Activated naive CD4-positive, alpha-beta T cell treated with anti-CD3 and anti-CD28 coated beads, Interleukin-2, amount 50 U/mL, for 16 hours (primary cell): ENCODE measurements at regions not wholly inside any gene's neighbourhood (a gene's known extent, or its start where the extent isn't known, plus 50 kb on each side); places are given as distances from the start of the nearest gene placed in this dataset.
A peak's percentile ranks its signal among the peaks of the same experiment; 100 is the strongest.
"Not testable (repeated sequence)": the region's sequence is repeated elsewhere in the genome, so short reads cannot be mapped to it uniquely, and the experiment has no call there.

Experiments used
- DNase-seq: peaks from one replicate; pipeline ENCODE4 v3.0.0-alpha.2; 2020

- no peak for DNase-seq
Measured at GRCh38 chr10:21403256-21404015, 122.0 kb downstream of the SKIDA1 start.

- no peak for DNase-seq
Measured at GRCh38 chr10:21402606-21403083, 122.8 kb downstream of the SKIDA1 start.

- DNase-seq: no peak
Measured at GRCh38 chr10:21401196-21401595, 124.3 kb downstream of the SKIDA1 start.

DNA sequence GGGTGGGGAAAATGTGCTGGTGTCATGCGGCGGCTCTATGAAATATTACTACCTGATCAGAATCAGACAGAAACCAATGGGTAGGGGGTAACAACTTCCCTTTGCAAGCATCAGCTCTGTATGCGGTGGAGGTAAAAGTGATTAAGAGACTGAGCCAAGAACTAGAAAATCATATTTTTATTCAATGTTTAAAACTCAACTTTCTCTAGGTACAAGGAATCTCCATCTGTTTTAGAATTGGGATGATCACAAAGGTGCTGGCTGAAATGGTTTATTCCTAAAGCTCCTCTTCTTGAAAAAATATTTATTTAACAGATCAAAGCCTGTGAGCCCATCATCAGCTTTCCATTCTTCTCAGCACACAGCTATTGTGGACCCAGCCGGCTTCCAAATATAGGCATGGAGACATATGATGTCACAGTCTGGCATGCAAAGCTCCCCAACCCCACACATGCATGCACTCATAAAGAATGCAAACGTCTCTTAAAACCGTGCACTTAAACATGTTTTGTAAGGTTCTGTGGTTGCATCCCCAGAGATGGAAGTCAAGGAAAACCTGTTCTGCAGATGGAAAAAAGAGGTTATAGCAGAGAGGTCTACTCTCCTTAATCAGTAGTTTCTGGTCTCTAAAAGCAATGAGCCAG is 126.0 kb downstream of the SKIDA1 start:
- no peak for DNase-seq

- no peak for DNase-seq
Measured at GRCh38 chr10:21398563-21399231, 126.8 kb downstream of the SKIDA1 start.

GRCh38 chr10:21396889-21397288 is 128.6 kb downstream of the SKIDA1 start:
- no peak for DNase-seq

DNA sequence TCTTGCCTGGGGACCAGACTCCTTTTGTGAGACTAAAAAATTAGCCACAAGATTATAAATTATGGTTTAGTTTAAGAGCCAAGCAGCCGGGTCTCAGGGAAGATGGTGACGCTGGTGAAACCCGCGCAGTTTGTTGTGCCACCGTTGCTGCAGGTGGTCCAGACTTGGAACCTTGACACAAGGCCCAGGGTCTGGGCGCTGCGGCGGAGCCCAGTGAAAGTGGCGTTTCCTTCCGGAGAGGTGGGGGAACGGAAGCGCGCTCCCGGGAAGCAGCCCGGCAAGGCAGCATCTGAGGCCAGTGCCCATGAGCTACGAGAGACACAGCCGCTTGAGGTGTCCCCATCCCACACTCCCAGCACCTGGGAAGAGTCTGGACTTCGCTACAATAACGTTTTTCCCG is 131.6 kb downstream of the SKIDA1 start:
- no peak for DNase-seq

DNA sequence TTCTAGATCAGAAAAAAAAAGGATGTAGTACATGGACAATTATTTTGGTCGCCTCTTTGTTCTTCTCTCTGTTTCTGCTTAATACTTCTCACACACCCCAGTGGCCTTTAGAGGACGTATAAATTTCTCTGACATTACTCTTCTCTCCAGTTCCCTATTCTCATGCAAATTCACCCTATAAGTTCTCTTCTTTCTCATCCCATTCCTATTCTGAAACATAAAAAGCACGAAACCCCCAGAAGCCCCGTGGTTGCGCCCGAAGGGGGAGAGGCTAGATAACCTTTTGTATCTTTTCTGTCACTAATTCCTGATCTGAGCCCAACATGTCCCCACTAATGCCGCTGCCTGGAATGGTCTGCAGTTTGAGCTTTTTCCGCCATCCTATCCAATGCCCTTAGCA is 136.9 kb downstream of the SKIDA1 start:
- DNase-seq: no peak

DNA sequence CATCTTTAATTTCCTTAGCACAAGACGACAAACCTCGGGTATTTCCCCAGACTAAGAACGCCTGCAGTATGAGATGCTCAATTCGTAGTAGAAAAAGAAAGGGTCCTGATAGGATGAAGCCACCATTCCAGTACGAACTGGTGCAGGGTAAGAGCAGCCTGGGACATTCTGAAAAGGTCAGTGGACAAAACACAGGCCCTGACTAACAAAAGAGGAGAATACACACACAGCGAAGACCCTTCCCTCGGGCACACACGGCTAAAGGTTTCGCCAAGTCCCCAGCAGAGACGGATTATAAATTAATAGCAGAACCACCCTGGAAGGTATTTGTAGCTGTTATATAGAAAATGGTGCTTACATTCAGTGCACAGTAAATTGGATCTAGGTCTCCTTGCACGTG is 137.6 kb downstream of the SKIDA1 start:
- DNase-seq: no peak

DNA sequence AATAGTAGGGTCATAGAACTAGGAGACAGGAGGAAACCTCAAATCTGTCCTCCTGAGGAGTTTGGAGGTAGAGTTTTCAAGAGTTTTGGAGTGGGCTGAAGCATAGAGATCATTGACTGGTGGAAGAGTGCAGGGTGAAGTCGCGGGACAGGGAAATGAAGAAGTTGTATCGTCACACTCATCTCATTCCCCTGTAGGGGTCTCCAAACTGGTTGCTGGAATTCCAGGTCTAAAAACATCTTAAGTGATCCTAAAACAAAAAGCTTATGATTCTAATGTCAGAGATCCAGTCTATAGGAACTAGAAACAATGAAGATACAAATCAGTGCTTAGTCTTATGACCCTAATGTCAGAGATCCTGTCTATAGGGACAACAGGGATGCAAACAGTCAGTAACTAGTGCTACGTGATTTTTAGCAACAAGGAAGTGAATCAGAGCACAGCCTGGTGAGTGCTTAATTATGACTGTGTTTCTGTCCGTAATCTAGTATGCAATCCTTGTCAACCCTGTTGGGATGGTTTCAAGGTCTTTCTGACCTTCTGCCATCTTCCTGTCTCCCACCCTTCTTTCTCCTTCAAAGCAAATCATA is 139.4 kb downstream of the SKIDA1 start:
- DNase-seq: no peak

DNA sequence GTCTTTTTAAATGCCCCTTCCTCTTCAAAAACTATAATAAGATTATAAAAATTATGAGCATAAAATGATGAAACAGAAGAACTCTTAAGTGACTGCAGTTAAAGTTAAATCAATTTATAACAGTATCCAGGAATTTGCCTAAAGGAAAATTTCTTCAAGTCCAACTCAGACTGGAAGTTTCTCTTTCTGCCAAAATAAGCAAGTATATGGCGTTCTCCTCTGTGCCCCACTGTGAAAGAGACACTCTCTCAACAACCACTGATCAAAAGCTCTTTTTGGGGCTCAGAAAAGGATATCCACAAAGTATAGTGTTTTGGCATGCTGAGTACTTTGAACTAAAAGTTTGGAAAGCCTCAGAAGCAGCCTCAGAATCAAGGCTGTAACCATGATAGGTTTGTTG is 139.9 kb downstream of the SKIDA1 start:
- no peak for DNase-seq

DNA sequence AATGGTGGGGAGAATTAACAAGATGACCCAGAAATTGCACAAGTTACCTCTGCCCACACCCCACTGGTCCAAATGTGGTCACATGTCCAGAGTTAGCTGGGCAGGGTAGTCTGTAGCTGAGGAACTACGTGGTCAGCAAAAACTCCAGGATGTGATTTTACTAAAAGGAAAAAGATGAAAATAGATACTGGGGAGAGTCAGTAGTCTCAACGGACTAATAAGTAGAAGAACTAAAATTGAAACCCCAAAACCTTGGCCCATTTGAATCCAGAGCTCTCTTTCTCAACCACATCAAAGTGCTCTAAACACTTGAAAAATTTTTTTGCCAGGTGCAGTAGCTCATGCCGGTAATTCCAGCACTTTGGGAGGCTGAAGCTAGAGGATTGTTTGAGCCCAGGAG is 146.3 kb downstream of the SKIDA1 start:
- DNase-seq: no peak

- not testable (repeated sequence) for DNase-seq
Measured at GRCh38 chr10:21375274-21375673, 150.2 kb downstream of the SKIDA1 start.

- not testable (repeated sequence) for DNase-seq
Measured at GRCh38 chr10:21373881-21374280, 151.6 kb downstream of the SKIDA1 start.

DNA sequence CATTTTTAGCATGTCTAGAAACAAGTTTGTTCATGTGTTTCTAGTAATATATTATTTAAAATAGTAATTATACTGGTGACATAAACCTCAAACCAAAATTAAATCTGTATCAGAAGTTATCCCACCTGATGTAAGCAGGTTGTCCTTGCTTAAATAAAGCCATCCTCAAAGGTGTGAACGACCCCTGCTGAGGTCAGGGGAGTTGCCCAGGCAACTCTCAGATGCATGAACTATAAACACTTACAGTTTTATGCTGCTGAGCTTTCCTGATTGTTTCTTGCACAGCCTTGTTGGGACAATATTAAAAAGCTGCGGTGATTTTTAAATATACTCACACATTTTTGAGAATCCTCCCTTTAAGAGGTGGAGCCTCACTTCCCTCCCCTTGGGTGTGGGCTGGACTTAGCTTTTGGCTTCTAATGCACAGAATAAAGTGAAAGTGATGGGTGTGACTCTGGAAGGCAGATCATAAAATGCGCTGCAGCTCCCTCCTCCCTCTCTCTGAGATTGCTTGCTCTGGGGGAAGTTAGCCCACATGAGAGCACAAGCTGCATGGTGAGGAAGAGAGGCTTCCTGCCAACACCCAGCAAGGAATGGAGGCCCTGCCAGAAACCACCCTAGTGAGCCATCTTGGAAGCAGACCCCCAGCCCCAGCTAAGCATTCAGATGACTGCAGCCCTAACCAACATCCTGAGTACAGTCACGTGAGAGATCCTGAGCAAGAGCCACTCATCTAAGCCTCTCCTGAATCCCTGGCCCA is 152.7 kb downstream of the SKIDA1 start:
- DNase-seq: peak; percentile 42

DNA sequence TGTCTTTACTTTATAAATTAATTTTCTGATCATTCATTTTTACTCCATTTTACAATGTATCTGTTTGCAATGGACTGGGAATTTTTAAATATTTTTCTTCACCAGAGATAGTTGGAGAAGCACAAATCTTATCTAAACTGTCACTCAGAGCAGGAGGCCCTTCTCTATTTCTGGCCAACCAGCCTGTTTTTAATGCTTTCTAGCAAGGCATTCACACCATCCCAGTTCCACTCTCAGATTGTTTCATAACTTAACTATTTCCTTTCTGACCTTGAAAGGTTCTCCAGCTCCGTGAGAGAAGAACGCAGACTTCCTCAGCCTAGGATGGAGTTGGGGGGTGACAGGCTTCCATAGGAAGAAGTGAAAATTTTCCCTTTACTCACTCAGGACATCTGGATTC is 155.8 kb downstream of the SKIDA1 start:
- no peak for DNase-seq

- DNase-seq: no peak
Measured at GRCh38 chr10:21368728-21369425, 156.6 kb downstream of the SKIDA1 start.

GRCh38 chr10:21368022-21368582 is 157.4 kb downstream of the SKIDA1 start:
- no peak for DNase-seq

GRCh38 chr10:21366108-21366507 is 159.4 kb downstream of the SKIDA1 start:
- DNase-seq: not testable (repeated sequence)

DNA sequence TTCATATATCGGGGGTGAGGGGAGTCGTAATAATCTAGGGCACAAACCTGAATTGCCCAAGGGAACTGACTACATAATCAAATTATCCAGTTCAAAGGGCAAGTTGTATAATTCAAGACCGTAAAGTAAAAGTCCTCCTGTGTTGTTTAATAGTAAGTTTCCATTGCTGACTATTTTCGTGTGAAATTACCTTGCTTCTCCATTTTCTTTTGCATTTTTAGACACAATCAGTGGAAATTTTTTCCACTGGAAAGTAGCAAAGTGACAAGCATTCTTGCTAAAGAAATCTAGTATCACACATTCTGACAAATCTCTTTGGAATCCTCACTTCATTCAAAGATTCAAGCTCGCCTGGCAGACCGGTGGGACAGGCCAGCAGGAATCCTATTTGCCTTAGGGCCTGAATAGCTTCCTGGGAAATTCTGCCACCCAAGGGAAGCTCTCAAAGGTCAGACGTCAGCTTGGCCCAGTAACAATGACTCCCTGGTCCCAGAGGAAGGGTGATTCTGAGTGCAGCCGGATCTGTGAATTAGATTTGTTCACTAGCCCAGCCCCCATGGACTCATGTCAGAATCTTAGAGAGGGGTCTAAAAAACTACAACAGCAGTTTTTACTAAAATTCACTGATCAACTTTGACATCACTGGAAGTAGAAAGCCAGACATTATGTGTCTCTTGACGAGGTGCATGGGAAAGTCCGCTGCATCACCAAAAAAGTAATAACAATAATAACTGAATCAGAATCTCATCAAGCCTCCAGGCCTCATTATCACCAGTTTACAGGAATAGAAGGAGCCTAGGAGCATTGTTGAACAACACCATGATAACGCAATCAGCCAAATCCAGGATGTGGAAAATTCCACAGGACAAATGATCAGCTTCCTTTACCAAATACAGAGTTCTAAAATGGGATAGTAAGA is 161.0 kb downstream of the SKIDA1 start:
- no peak for DNase-seq

DNA sequence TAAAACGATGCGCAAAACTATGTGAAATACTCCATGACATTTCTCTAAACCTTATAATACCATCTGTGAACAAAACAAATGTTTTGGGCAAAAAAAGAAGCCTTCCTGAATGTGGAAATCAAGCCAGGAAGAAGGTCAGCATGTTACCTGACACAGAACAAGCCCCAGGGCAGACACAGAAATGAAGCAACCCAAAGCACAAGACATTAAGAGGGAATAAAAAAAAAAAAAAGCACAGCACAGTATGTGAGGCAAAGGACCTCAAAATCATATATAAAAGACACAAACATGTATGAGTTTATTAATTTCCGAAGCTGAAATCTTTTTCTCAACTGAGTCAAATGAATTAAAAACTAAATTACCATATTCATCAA is 161.8 kb downstream of the SKIDA1 start:
- DNase-seq: no peak
